ENCODE measurements at regions not wholly inside any gene's neighbourhood (a gene's known extent, or its start where the extent isn't known, plus 50 kb on each side); places are given as distances from the start of the nearest gene placed in this dataset.
"Not testable (repeated sequence)": the region's sequence is repeated elsewhere in the genome, so short reads cannot be mapped to it uniquely, and the experiment has no call there.

DNA sequence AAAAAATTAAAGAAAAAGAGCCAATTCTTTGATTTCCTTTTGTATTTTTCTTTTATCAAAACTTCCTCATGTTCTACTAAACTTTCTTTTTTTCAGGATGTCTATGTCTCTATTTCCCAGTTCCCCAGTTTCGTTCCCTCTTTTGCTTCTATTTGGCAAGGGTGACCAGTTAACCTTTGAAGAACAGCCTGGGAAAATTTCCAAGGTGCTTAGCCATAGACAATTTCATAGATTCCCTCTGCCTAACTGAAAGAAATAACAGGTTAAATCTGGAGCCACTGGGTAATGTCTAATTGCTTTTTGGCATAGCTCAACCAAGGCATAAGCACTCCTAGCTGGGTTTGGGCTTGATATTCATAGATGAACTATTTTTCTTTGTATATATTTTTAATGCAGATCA is 272.3 kb downstream of the ADGRL2 start:
- DNase-seq: peak; percentile 77

DNA sequence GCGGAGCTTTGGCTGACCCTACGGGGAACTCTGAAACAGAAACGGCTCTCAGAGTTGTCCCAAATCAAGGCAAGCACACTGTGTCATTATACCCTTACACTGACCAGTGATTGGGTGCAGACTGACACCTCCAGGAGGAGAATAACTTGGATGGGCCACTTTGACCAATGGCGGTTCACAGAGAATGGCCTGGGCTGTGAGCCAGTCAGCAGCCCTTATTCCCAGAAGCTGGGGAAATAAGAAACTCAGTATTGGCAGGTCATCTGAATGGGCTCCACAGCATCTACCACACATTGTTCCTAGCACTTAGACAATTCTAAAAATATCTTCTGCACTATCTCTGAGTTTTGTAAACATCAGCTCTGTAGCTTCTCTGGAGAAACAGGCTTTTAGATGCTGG is 265.2 kb downstream of the ADGRL2 start:
- no peak for DNase-seq

- DNase-seq: no peak
Measured at GRCh38 chr1:82064691-82065090, 264.0 kb downstream of the ADGRL2 start.

- no peak for DNase-seq
Measured at GRCh38 chr1:82062206-82062605, 261.5 kb downstream of the ADGRL2 start.

GRCh38 chr1:82059959-82060358 is 259.2 kb downstream of the ADGRL2 start:
- DNase-seq: no peak

GRCh38 chr1:82057011-82057410 is 256.3 kb downstream of the ADGRL2 start:
- DNase-seq: no peak

DNA sequence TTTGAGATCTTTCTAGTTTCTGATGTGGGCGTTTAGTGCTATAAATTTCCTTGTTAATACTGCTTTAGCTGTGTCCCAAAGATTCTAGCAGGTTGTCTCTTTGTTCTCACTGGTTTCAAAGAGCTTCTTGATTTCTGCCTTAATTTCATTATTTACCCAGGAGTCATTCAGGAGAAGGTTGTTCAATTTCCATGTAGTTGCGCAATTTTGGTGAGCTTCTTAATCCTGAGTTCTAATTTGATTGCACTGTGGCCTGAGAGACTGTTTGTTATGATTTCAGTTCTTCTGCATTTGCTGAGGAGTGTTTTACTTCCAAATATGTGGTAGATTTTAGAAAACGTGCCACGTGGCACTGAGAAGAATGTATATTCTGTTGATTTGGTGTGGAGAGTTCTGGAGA is 254.6 kb downstream of the ADGRL2 start:
- not testable (repeated sequence) for DNase-seq

DNA sequence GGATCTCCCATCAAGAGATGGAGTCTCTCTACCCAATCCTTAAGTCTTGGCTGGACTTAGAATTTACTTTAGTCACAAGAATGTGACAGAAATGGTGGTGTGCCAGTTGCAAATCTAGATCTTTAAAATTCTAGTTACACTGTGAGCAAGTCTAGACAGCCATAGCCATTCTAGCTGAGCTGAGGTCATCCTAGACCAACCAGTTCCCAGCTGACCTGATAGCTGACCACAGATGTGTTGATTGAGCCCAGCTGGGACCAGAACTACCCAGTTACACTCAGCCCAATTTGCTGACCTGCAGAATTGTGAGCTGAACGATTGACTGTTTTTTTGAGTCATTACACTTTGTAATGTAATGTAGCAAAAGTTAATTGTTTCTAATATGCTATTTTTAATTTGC is 251.8 kb downstream of the ADGRL2 start:
- DNase-seq: no peak

- peak; percentile 70 for DNase-seq
Measured at GRCh38 chr1:82048596-82048995, 247.9 kb downstream of the ADGRL2 start.

DNA sequence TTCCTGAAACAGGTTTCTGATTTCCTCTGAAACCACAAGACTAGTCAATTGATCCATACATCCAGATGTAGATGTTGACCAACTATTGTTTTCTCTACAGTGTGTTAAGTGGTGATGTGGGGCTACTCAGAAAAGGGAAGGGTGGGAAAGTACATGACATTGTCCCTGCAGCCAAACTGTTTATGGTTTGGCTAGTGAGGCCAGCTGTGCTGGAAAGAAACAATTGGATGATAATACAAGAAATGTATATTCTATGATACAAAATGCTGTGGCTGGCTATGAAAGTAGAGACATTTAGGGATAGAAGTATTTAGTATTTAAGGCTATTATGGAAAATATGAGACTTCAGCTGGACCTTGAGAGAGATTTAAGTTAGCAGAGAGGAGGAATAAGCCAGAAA is 244.5 kb downstream of the ADGRL2 start:
- no peak for DNase-seq

DNA sequence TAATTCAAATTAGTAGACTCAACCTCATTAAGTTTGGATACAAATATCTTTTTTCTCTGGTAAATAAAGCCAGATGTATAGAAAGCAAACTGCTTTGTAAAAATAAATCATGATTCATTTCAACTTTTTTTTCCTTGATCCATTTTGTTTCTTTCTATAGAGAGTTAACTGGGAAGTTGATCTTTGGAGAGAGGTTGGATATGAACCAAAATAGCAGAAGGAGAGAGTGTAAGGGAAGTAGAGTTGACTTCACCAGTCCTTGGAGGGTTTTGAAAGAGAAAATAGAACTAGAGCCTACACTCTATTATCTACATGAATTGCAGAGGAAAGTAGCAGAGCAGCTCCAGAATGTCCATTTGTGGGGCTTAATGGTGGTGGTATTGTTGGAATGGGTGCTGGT is 243.8 kb downstream of the ADGRL2 start:
- no peak for DNase-seq

DNA sequence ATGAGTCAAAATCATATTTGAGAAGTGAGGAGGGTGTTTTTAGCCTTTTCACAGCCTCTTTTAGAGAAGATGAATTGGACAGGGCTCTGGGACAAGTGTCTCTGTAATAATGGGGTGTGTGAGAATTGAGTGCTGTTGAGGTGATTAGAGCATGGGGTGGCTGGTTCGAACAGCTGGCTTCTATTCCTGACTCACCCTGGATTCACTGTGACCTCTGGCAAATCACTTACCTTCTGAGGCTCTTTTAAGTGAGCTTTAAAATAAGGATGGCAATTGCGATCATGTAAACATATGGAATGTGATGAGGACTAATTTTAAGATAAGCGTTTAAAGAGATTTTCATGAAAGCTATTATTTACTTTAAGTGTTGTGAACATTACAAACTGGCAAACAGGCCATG is 243.4 kb downstream of the ADGRL2 start:
- no peak for DNase-seq

GRCh38 chr1:82042306-82043060 is 241.7 kb downstream of the ADGRL2 start:
- no peak for DNase-seq
